ENCODE measurements at regions not wholly inside any gene's neighbourhood (a gene's known extent, or its start where the extent isn't known, plus 50 kb on each side); places are given as distances from the start of the nearest gene placed in this dataset.

DNA sequence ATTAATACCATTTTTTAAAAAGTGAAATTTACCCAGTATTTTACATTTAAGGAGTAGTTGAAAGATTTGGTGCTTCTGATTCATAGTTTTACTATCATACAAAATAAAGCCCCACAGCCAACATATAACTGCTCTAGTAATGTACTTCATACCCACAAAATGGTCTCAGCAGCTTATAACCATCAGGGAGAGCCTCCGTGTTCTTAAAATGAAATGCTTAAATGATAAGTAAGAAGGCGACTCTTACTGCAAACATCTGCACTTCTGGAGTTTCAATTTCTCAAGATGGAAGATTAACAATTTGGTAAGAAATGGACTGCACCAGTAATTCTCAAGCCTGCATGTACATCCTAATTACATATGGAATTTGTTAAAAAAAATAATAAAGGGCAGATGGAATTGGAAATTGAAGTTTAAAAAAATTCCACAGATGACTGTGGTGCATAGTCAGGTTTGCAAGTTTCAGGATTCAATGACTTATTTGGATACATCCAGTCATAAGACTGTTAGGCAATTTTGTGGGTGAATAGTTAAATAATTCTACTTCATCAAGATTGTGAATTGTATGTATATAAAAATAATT lies 461.0 kb downstream of the KIF20B start:
- intact Hi-C loops (cut with DNase I), result no loop called here
- H3K4me1 ChIP-seq, result no peaks in the 10 kb centered on the region
- no peak for TF ChIP-seq CTCF (IDR thresholded peaks at IDR 0.05)
- no peak overlapping the region for H3K4me3 ChIP-seq
- no peak overlapping the region for H3K27ac ChIP-seq
- H3K36me3 ChIP-seq, result no peaks in the 10 kb centered on the region
- H3K27me3 ChIP-seq, result no peaks in the 10 kb centered on the region
- no peak for DNase-seq (ENCODE audit: low spot score in 2 of 2)
- H3K9me3 ChIP-seq, result no peaks in the 10 kb centered on the region

DNA sequence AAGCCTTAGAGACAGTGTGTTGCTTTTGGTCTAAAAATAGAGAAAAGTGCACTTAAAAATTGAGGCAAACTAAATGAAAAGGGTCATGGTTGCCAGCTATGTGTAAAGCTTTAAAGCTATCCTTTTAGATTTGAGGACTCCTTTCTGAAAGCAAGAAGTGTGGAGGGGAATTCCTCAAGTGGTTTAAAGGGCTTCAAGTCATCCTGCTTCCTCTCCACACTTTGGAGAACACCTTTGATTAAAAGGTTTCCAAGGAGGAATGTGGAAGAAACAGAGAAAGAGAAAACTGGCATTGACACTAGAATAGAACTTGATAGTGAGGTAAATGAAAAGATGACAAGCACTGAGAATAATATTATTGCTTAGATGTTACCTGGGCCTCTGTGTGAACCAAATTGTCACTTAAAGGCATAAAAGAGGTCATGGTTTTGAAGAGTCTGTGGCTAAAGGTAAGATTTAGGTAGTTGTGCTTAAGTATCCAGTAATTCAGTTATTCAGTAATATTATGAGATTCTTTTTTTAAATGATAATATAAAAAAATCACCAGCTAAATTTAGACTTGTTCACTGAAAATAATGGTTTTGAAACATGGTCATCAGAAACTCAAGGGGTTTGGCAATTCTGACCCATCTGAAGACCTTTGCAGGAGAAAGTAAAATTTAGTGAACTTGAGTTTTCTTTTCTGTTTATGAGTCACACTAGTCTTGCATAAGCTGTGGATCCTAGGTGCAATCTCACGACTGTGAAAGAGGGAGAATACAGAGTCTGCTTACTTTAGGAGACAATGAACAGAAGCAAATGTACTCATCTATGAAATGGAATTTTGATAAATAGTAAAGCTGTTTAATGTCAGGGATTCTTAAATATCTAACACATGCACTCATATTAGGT lies 466.0 kb downstream of the KIF20B start:
- intact Hi-C loops (cut with DNase I), result no loop called here
- H3K27me3 ChIP-seq, result no peaks in the 10 kb centered on the region
- no peak for DNase-seq (ENCODE audit: low spot score in 2 of 2)
- no peaks in the 10 kb centered on the region for H3K9me3 ChIP-seq
- H3K27ac ChIP-seq, result no peak overlapping the region
- H3K4me1 ChIP-seq, result no peaks in the 10 kb centered on the region
- no peak for TF ChIP-seq CTCF (IDR thresholded peaks at IDR 0.05)
- no peaks in the 10 kb centered on the region for H3K36me3 ChIP-seq
- H3K4me3 ChIP-seq, result no peak overlapping the region

GRCh38 chr10:90168244-90168643 lies 466.9 kb downstream of the KIF20B start:
- intact Hi-C loops (cut with DNase I), result no loop called here
- H3K4me3 ChIP-seq, result no peak overlapping the region

DNA sequence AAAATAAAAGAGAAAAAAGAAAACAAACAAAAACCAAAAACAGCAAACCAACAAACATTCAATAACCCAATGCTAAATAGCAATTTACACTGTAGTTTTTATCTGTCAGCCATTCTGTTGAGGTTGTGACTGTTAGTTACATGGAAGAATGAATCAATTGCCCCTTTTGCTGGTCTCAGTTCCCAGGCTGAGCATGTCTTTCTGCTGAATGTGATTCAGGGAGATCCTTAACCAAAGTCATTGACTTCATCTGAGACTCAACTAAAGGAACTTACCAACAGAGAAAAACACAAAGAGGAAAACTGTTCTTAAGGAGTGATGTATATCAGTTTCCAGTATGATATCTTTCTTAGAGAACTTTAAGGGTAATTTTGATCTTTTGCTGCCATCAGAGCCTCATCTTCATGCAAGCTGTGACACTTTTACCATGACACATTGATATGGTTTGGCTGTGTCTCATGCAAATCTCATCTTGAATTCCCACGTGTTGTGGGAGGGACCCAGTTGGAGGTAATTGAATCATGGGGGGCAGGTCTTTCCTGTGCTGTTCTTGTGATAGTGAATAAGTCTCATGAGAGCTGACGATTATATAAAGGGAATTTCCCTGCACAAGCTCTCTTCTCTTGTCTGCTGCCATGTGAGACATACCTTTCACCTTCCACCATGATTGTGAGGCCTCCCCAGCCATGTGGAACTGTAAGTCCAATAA lies 469.8 kb downstream of the KIF20B start:
- DNase-seq (ENCODE audit: low spot score in 2 of 2), result no peak
- intact Hi-C loops (cut with DNase I), result no loop called here
- no peak overlapping the region for H3K4me3 ChIP-seq
- H3K27me3 ChIP-seq, result no peaks in the 10 kb centered on the region
- H3K27ac ChIP-seq, result no peak overlapping the region
- no peaks in the 10 kb centered on the region for H3K36me3 ChIP-seq
- TF ChIP-seq CTCF (IDR thresholded peaks at IDR 0.05), result no peak
- no peaks in the 10 kb centered on the region for H3K9me3 ChIP-seq
- H3K4me1 ChIP-seq, result no peaks in the 10 kb centered on the region

More at GRCh38 chr10:90168244-90168643, 466.9 kb downstream of the KIF20B start:
- no peaks in the 10 kb centered on the region for H3K27me3 ChIP-seq
- TF ChIP-seq CTCF (IDR thresholded peaks at IDR 0.05), result no peak
- DNase-seq (ENCODE audit: low spot score in 2 of 2), result no peak
- H3K4me1 ChIP-seq, result no peaks in the 10 kb centered on the region
- H3K36me3 ChIP-seq, result no peaks in the 10 kb centered on the region
- no peaks in the 10 kb centered on the region for H3K9me3 ChIP-seq
- no peak overlapping the region for H3K27ac ChIP-seq

- DNase-seq (ENCODE audit: low spot score in 2 of 2), result no peak
- no peaks in the 10 kb centered on the region for H3K36me3 ChIP-seq
- no peak overlapping the region for H3K4me3 ChIP-seq
- no peaks in the 10 kb centered on the region for H3K9me3 ChIP-seq
- no peaks in the 10 kb centered on the region for H3K27me3 ChIP-seq
- no peak overlapping the region for H3K27ac ChIP-seq
- no peak for TF ChIP-seq CTCF (IDR thresholded peaks at IDR 0.05)
- intact Hi-C loops (cut with DNase I), result no loop called here
- no peaks in the 10 kb centered on the region for H3K4me1 ChIP-seq
Observed at GRCh38 chr10:90174531-90174930, 473.1 kb downstream of the KIF20B start.
